ENCODE measurements at regions not wholly inside any gene's neighbourhood (a gene's known extent, or its start where the extent isn't known, plus 50 kb on each side); places are given as distances from the start of the nearest gene placed in this dataset.

- DNase-seq (ENCODE audit: insufficient read length, low spot score, missing footprints) = no peak
- no peaks in the 10 kb centered on the region for H4K20me1 ChIP-seq (ENCODE audit: insufficient read depth, low read length)
- no peak overlapping the region for H3K27ac ChIP-seq (ENCODE audit: low read depth, low read length)
- no peak for TF ChIP-seq CTCF (IDR thresholded peaks at IDR 0.05; ENCODE audit: extremely low read depth, low read depth, low read length)
- H3K79me2 ChIP-seq (ENCODE audit: insufficient read depth, low read length) = no peaks in the 10 kb centered on the region
- H2AFZ ChIP-seq (ENCODE audit: low read length) = no peak overlapping the region
- peaks cover 7% of the 10 kb centered on the region for H3K4me1 ChIP-seq (ENCODE audit: insufficient read depth, low read length)
- H3K36me3 ChIP-seq (ENCODE audit: insufficient read depth, low read length) = no peaks in the 10 kb centered on the region
- H3K4me2 ChIP-seq (ENCODE audit: insufficient read depth, low read length) = no peak overlapping the region
- no peaks in the 10 kb centered on the region for H3K9me3 ChIP-seq (ENCODE audit: low read depth, low read length)
- no peaks in the 10 kb centered on the region for H3K27me3 ChIP-seq (ENCODE audit: insufficient read depth, low read length)
- no peak overlapping the region for H3K4me3 ChIP-seq (ENCODE audit: insufficient read depth, low read length)
Observed at GRCh38 chr5:124195411-124195810, 551.0 kb downstream of the ZNF608 start.

GRCh38 chr5:124194282-124194681 is 552.2 kb downstream of the ZNF608 start:
- Histone ChIP-seq H3K9me3 (ENCODE audit: low read depth, low read length) (no peaks in the 10 kb centered on the region), H3K4me2 (ENCODE audit: insufficient read depth, low read length) (no peak overlapping the region), H3K4me3 (ENCODE audit: insufficient read depth, low read length) (no peak overlapping the region), H3K27me3 (ENCODE audit: insufficient read depth, low read length) (no peaks in the 10 kb centered on the region), H3K36me3 (ENCODE audit: insufficient read depth, low read length) (no peaks in the 10 kb centered on the region), H3K4me1 (ENCODE audit: insufficient read depth, low read length) (peaks cover 7% of the 10 kb centered on the region), H4K20me1 (ENCODE audit: insufficient read depth, low read length) (no peaks in the 10 kb centered on the region), H3K27ac (ENCODE audit: low read depth, low read length) (no peak overlapping the region), H2AFZ (ENCODE audit: low read length) (no peak overlapping the region), H3K79me2 (ENCODE audit: insufficient read depth, low read length) (no peaks in the 10 kb centered on the region)
- no peak for TF ChIP-seq CTCF (IDR thresholded peaks at IDR 0.05; ENCODE audit: extremely low read depth, low read depth, low read length)
- DNase-seq (ENCODE audit: insufficient read length, low spot score, missing footprints) = no peak

GRCh38 chr5:124193371-124193789 is 553.1 kb downstream of the ZNF608 start:
- Histone ChIP-seq H3K4me1 (ENCODE audit: insufficient read depth, low read length) (peaks cover 7% of the 10 kb centered on the region), H3K27me3 (ENCODE audit: insufficient read depth, low read length) (no peaks in the 10 kb centered on the region), H3K4me3 (ENCODE audit: insufficient read depth, low read length) (no peak overlapping the region), H2AFZ (ENCODE audit: low read length) (no peak overlapping the region), H3K4me2 (ENCODE audit: insufficient read depth, low read length) (peak overlapping the region; percentile 22), H4K20me1 (ENCODE audit: insufficient read depth, low read length) (no peaks in the 10 kb centered on the region), H3K36me3 (ENCODE audit: insufficient read depth, low read length) (no peaks in the 10 kb centered on the region), H3K9me3 (ENCODE audit: low read depth, low read length) (no peaks in the 10 kb centered on the region), H3K27ac (ENCODE audit: low read depth, low read length) (no peak overlapping the region), H3K79me2 (ENCODE audit: insufficient read depth, low read length) (no peaks in the 10 kb centered on the region)
- TF ChIP-seq CTCF (IDR thresholded peaks at IDR 0.05; ENCODE audit: extremely low read depth, low read depth, low read length) = no peak
- DNase-seq (ENCODE audit: insufficient read length, low spot score, missing footprints) = peak; percentile 72

GRCh38 chr5:124192716-124193115 is 553.7 kb downstream of the ZNF608 start:
- Histone ChIP-seq H3K27ac (ENCODE audit: low read depth, low read length) (no peak overlapping the region), H3K4me1 (ENCODE audit: insufficient read depth, low read length) (peaks cover 7% of the 10 kb centered on the region), H3K4me3 (ENCODE audit: insufficient read depth, low read length) (no peak overlapping the region), H3K4me2 (ENCODE audit: insufficient read depth, low read length) (no peak overlapping the region), H2AFZ (ENCODE audit: low read length) (no peak overlapping the region), H3K36me3 (ENCODE audit: insufficient read depth, low read length) (no peaks in the 10 kb centered on the region), H4K20me1 (ENCODE audit: insufficient read depth, low read length) (no peaks in the 10 kb centered on the region), H3K79me2 (ENCODE audit: insufficient read depth, low read length) (no peaks in the 10 kb centered on the region), H3K27me3 (ENCODE audit: insufficient read depth, low read length) (no peaks in the 10 kb centered on the region), H3K9me3 (ENCODE audit: low read depth, low read length) (no peaks in the 10 kb centered on the region)
- DNase-seq (ENCODE audit: insufficient read length, low spot score, missing footprints) = no peak
- TF ChIP-seq CTCF (IDR thresholded peaks at IDR 0.05; ENCODE audit: extremely low read depth, low read depth, low read length) = no peak
